ENCODE measurements at regions not wholly inside any gene's neighbourhood (a gene's known extent, or its start where the extent isn't known, plus 50 kb on each side); places are given as distances from the start of the nearest gene placed in this dataset.

DNA sequence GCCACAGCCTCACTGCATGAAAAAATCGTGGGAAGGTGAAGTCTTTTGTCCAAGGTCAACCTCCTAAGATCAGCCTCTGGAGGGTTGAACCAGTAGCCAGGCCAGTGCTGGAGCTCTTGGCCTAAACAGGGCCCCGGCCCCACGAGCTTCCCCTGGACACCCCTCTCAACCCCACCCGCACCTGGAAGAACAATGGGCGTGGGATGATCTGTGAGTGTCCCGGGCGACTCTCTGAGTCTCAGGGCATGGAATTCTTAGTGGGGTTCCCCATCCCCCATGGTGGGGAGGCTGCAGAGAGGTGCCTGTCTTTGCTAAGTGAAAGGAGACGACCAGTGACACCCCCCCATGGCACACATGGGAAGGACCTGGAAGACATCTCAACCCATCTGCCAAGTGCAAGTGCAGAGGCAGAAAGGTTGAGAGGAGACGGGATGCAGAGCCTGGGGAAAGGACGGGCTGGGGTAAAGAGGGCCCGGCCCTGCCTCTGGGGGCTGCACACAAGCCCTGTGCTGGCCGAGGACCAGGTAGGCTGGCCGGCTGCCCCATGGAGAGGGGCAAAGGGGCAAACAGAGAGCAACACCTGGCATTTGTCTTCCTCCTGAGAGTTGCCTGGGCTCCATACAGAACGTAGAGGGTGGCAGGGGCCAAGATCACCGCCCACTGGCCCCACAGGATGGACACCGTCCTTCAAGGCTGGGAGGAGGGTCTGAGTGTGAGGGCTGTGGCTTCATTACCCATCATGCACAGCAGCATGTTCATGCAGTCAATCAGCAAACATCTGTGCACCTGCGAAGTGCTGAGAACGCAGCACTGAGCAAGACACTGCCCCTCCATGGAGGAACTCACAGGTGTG lies 163.0 kb upstream of the PPP2R2D start:
- Histone ChIP-seq H3K4me1 (no peaks in the 10 kb centered on the region), H3K9me3 (no peaks in the 10 kb centered on the region), H3K36me3 (ENCODE audit: control insufficient read depth, insufficient read depth, low read length) (no peaks in the 10 kb centered on the region), H3K27me3 (replicated peaks; ENCODE audit: control insufficient read depth, insufficient read depth, low read length) (no peaks in the 10 kb centered on the region), H3K4me3 (ENCODE audit: low read depth, low read length) (no peak overlapping the region)
- DNase-seq: no peak
- Mint-ChIP-seq H3K4me3 (ENCODE audit: unreplicated experiment) (no peak overlapping the region), H3K27ac (ENCODE audit: unreplicated experiment) (no peak overlapping the region), H3K4me1 (ENCODE audit: low read depth, unreplicated experiment) (no peaks in the 10 kb centered on the region), H3K9me3 (ENCODE audit: unreplicated experiment) (peaks cover 14% of the 10 kb centered on the region), H3K27me3 (ENCODE audit: insufficient read depth, unreplicated experiment) (no peaks in the 10 kb centered on the region), H3K36me3 (ENCODE audit: insufficient read depth, unreplicated experiment) (peaks cover 5% of the 10 kb centered on the region)
- TF ChIP-seq, protein P1, sequence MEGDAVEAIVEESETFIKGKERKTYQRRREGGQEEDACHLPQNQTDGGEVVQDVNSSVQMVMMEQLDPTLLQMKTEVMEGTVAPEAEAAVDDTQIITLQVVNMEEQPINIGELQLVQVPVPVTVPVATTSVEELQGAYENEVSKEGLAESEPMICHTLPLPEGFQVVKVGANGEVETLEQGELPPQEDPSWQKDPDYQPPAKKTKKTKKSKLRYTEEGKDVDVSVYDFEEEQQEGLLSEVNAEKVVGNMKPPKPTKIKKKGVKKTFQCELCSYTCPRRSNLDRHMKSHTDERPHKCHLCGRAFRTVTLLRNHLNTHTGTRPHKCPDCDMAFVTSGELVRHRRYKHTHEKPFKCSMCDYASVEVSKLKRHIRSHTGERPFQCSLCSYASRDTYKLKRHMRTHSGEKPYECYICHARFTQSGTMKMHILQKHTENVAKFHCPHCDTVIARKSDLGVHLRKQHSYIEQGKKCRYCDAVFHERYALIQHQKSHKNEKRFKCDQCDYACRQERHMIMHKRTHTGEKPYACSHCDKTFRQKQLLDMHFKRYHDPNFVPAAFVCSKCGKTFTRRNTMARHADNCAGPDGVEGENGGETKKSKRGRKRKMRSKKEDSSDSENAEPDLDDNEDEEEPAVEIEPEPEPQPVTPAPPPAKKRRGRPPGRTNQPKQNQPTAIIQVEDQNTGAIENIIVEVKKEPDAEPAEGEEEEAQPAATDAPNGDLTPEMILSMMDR (IDR thresholded peaks at IDR 0.05; ENCODE audit: insufficient read depth in 1 of 2, low read depth in 1 of 2, low read length in 1 of 2, severe bottlenecking in 1 of 2, unreplicated experiment in 1 of 2): no peak
- ChIA-PET CTCF (no interaction called here), POLR2A (no interaction called here)
- BruUV-seq (replicated peaks): no TSS peak
- intact Hi-C loops (cut with micrococcal nuclease; ENCODE audit: unreplicated experiment): no loop called here

- Mint-ChIP-seq H3K4me1 (ENCODE audit: low read depth, unreplicated experiment) (no peaks in the 10 kb centered on the region), H3K27ac (ENCODE audit: unreplicated experiment) (no peak overlapping the region), H3K4me3 (ENCODE audit: unreplicated experiment) (no peak overlapping the region), H3K36me3 (ENCODE audit: insufficient read depth, unreplicated experiment) (peaks cover 5% of the 10 kb centered on the region), H3K27me3 (ENCODE audit: insufficient read depth, unreplicated experiment) (no peaks in the 10 kb centered on the region), H3K9me3 (ENCODE audit: unreplicated experiment) (peaks cover 14% of the 10 kb centered on the region)
- no peaks in the 10 kb centered on the region for H3K4me1 ChIP-seq
- no peak for DNase-seq
- POLR2A ChIA-PET: no interaction called here
- H3K9me3 ChIP-seq: no peaks in the 10 kb centered on the region
- H3K4me3 ChIP-seq (ENCODE audit: low read depth, low read length): no peak overlapping the region
- TF ChIP-seq, protein P1 (IDR thresholded peaks at IDR 0.05; ENCODE audit: insufficient read depth in 1 of 2, low read depth in 1 of 2, low read length in 1 of 2, severe bottlenecking in 1 of 2, unreplicated experiment in 1 of 2): no peak
- BruUV-seq (replicated peaks): no TSS peak
- H3K36me3 ChIP-seq (ENCODE audit: control insufficient read depth, insufficient read depth, low read length): no peaks in the 10 kb centered on the region
- no peaks in the 10 kb centered on the region for H3K27me3 ChIP-seq (replicated peaks; ENCODE audit: control insufficient read depth, insufficient read depth, low read length)
- intact Hi-C loops (cut with micrococcal nuclease; ENCODE audit: unreplicated experiment): no loop called here
- CTCF ChIA-PET: no interaction called here
Measured at GRCh38 chr10:131738396-131738735, 162.4 kb upstream of the PPP2R2D start.

DNA sequence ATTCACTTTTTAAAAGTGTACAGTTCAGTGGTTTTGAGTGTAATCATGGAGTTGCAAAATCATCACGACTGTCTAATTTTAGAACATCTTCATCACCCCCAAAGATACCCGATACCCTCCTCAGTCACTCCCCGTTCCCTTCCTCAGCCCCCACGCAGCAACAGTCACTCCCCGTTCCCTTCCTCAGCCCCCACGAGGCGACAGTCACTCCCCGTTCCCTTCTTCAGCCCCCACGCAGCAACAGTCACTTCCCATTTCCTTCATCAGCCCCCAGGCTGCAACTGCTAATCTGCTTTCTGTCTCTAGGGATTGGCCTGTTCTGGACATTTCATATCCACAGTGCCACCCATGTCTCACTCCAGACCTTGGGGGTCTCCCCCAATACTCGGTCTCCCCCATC lies 161.6 kb upstream of the PPP2R2D start:
- Histone ChIP-seq H3K4me1 (no peaks in the 10 kb centered on the region), H3K4me3 (ENCODE audit: low read depth, low read length) (no peak overlapping the region), H3K9me3 (no peaks in the 10 kb centered on the region), H3K27me3 (replicated peaks; ENCODE audit: control insufficient read depth, insufficient read depth, low read length) (no peaks in the 10 kb centered on the region), H3K36me3 (ENCODE audit: control insufficient read depth, insufficient read depth, low read length) (no peaks in the 10 kb centered on the region)
- no peak overlapping the region for H3K4me3 Mint-ChIP-seq (ENCODE audit: unreplicated experiment)
- peaks cover 14% of the 10 kb centered on the region for H3K9me3 Mint-ChIP-seq (ENCODE audit: unreplicated experiment)
- intact Hi-C loops (cut with micrococcal nuclease; ENCODE audit: unreplicated experiment): no loop called here
- TF ChIP-seq, protein P1 (IDR thresholded peaks at IDR 0.05; ENCODE audit: insufficient read depth in 1 of 2, low read depth in 1 of 2, low read length in 1 of 2, severe bottlenecking in 1 of 2, unreplicated experiment in 1 of 2): no peak
- H3K4me1 Mint-ChIP-seq (ENCODE audit: low read depth, unreplicated experiment): peaks cover 4% of the 10 kb centered on the region
- CTCF ChIA-PET: no interaction called here
- H3K36me3 Mint-ChIP-seq (ENCODE audit: insufficient read depth, unreplicated experiment): peaks cover 5% of the 10 kb centered on the region
- H3K27me3 Mint-ChIP-seq (ENCODE audit: insufficient read depth, unreplicated experiment): no peaks in the 10 kb centered on the region
- no peak overlapping the region for H3K27ac Mint-ChIP-seq (ENCODE audit: unreplicated experiment)
- POLR2A ChIA-PET: no interaction called here
- no TSS peak for BruUV-seq (replicated peaks)
- DNase-seq: no peak

All from Caco-2 (cell line).